H1 (cell line): ENCODE measurements at regions not wholly inside any gene's neighbourhood (a gene's known extent, or its start where the extent isn't known, plus 50 kb on each side); places are given as distances from the start of the nearest gene placed in this dataset.

Experiments used
- CTCF ChIA-PET: fragments of 300-600 bp; sonication (Branson Sonifier 250); formaldehyde crosslinking; loops from one replicate; lab custom pipeline; 2021; ENCODE audit not compliant: partially characterized antibody; lab: Charles Lee
- POLR2A ChIA-PET: fragments of 300-600 bp; sonication (Branson Sonifier 250); formaldehyde crosslinking; loops from one replicate; lab custom pipeline; 2021; ENCODE audit warnings: inconsistent platforms; ENCODE audit not compliant: partially characterized antibody; lab: Charles Lee
- DNase-seq, 2 experiments: peaks; one replicate each; pipeline versions ENCODE4 v3.0.0 to v3.0.0-alpha.2; 2010 to 2022; ENCODE audit warnings: low spot score in 2 of 2, low read depth in 1 of 2, mixed read lengths in 1 of 2
- FAIRE-seq: peaks from 2 replicates; lab custom pipeline; 2011; peaks lifted over from hg19 to GRCh38; lab: Jason Lieb, UNC
- H2AFZ ChIP-seq: 2 replicates; pipeline ENCODE4 v1.8.1; 2012; ENCODE audit warnings: low read length, inconsistent platforms
- H2AK5ac ChIP-seq: 2 replicates; pipeline ENCODE4 v1.6.1; 2013; ENCODE audit warnings: low read depth, low read length
- H2BK120ac ChIP-seq: replicated peaks from 2 replicates; pipeline ENCODE3; 2013; ENCODE audit warnings: low read depth, low read length, inconsistent platforms
- H2BK12ac ChIP-seq: 2 replicates; pipeline ENCODE4 v1.6.1; 2013; ENCODE audit warnings: low read depth, low read length
- H2BK15ac ChIP-seq: 2 replicates; pipeline ENCODE4 v1.6.1; 2013; ENCODE audit warnings: low read length
- H2BK20ac ChIP-seq: 2 replicates; pipeline ENCODE4 v1.6.1; 2013; ENCODE audit warnings: low read length
- H2BK5ac ChIP-seq: 2 replicates; pipeline ENCODE4 v1.6.1; 2013; ENCODE audit warnings: low read depth, low read length
- H3K14ac ChIP-seq: 2 replicates; pipeline ENCODE4 v1.6.1; 2013; ENCODE audit warnings: inconsistent platforms; ENCODE audit not compliant: insufficient read length
- H3K18ac ChIP-seq: 2 replicates; pipeline ENCODE4 v1.6.1; 2013; ENCODE audit warnings: low read length; ENCODE audit errors: extremely low read depth
- H3K23ac ChIP-seq: 2 replicates; pipeline ENCODE4 v1.6.1; 2013; ENCODE audit warnings: inconsistent platforms; ENCODE audit not compliant: insufficient read length
- H3K23me2 ChIP-seq: 2 replicates; pipeline ENCODE4 v1.6.1; 2013; ENCODE audit warnings: low read depth, low read length
- H3K27ac ChIP-seq: 2 replicates; pipeline ENCODE4 v1.6.1; 2011; ENCODE audit warnings: low read depth, low read length, inconsistent platforms
- H3K27me3 ChIP-seq, 4 experiments: replicated peaks in 1 of 4; 1 replicate in 1 of 4; 2 replicates in 3 of 4; pipeline versions ENCODE4 v1.6.1 to v1.8.1; 2011 to 2013; ENCODE audit warnings: low read length in 3 of 4, mild to moderate bottlenecking in 3 of 4, inconsistent platforms in 2 of 4, mixed read lengths in 2 of 4, moderate library complexity in 1 of 4; ENCODE audit not compliant: control insufficient read depth in 3 of 4, insufficient read depth in 3 of 4; ENCODE audit errors: extremely low read depth in 1 of 4
- H3K36me3 ChIP-seq, 4 experiments: 2 replicates each; pipeline versions ENCODE4 v1.6.1 to v1.8.1; 2011 to 2013; ENCODE audit warnings: mild to moderate bottlenecking in 4 of 4, low read length in 3 of 4, moderate library complexity in 2 of 4, control low read depth in 1 of 4, inconsistent platforms in 1 of 4; ENCODE audit not compliant: insufficient read depth in 4 of 4, control insufficient read depth in 2 of 4
- H3K4ac ChIP-seq: replicated peaks from 2 replicates; pipeline ENCODE3; 2013; ENCODE audit warnings: low read length, low read depth, mixed read lengths, inconsistent platforms; ENCODE audit not compliant: insufficient read length
- H3K4me1 ChIP-seq, 4 experiments: replicated peaks in 1 of 4; 1 replicate in 1 of 4; 2 replicates in 3 of 4; pipeline versions ENCODE4 v1.6.1 to v1.8.1; 2011 to 2013; ENCODE audit warnings: low read length in 3 of 4, inconsistent platforms in 2 of 4, mixed read lengths in 1 of 4; ENCODE audit not compliant: insufficient read depth in 4 of 4, control insufficient read depth in 3 of 4
- H3K4me2 ChIP-seq, 2 experiments: 2 replicates each; pipeline versions ENCODE4 v1.6.1 to v1.8.1; 2011 to 2013; ENCODE audit warnings: low read depth in 2 of 2, low read length in 2 of 2, control low read depth in 1 of 2, inconsistent platforms in 1 of 2, mild to moderate bottlenecking in 1 of 2; ENCODE audit not compliant: insufficient read depth in 1 of 2
- H3K4me3 ChIP-seq, 4 experiments: fragments of 200-600, 300-600 bp in 1 of 4; sonication (generic), shearing (Covaris generic), sonication (Bioruptor Twin) in 1 of 4; 2 replicates each; pipeline versions ENCODE4 v1.5.1 to v1.8.1; 2011 to 2016; ENCODE audit warnings: low read length in 4 of 4, low read depth in 3 of 4, control low read depth in 2 of 4, inconsistent platforms in 2 of 4, mild to moderate bottlenecking in 2 of 4, mixed read lengths in 1 of 4, moderate library complexity in 1 of 4; ENCODE audit not compliant: insufficient read depth in 2 of 4; ENCODE audit errors: extremely low read depth in 1 of 4
- H3K56ac ChIP-seq: replicated peaks from 2 replicates; pipeline ENCODE3; 2013; ENCODE audit warnings: low read depth, mild to moderate bottlenecking, mixed read lengths, low read length, inconsistent platforms; ENCODE audit not compliant: insufficient read length
- H3K79me1 ChIP-seq: 2 replicates; pipeline ENCODE4 v1.6.1; 2013; ENCODE audit warnings: low read depth, low read length, control low read depth
- H3K79me2 ChIP-seq, 2 experiments: 2 replicates each; pipeline versions ENCODE4 v1.6.1 to v1.8.1; 2012 to 2013; ENCODE audit warnings: low read length in 2 of 2, mild to moderate bottlenecking in 2 of 2, inconsistent platforms in 1 of 2; ENCODE audit not compliant: insufficient read depth in 2 of 2, control insufficient read depth in 1 of 2
- H3K9ac ChIP-seq, 4 experiments: replicated peaks in 1 of 4; 1 replicate in 1 of 4; 2 replicates in 3 of 4; pipeline versions ENCODE4 v1.6.1 to v1.8.1; 2011 to 2013; ENCODE audit warnings: low read depth in 3 of 4, low read length in 3 of 4, control low read depth in 2 of 4, mild to moderate bottlenecking in 2 of 4, moderate library complexity in 2 of 4, inconsistent platforms in 1 of 4; ENCODE audit errors: extremely low read depth in 1 of 4
- H3K9me3 ChIP-seq, 2 experiments: 2 replicates each; pipeline versions ENCODE4 v1.6.1 to v1.8.1; 2012 to 2013; ENCODE audit warnings: mild to moderate bottlenecking in 2 of 2, moderate library complexity in 2 of 2, control low read depth in 1 of 2, inconsistent platforms in 1 of 2, low read depth in 1 of 2, low read length in 1 of 2, mixed read lengths in 1 of 2; ENCODE audit not compliant: insufficient read depth in 2 of 2
- H4K20me1 ChIP-seq, 2 experiments: replicated peaks in 1 of 2; 2 replicates each; pipeline versions ENCODE3 to v1.8.1; 2011 to 2013; ENCODE audit warnings: inconsistent platforms in 2 of 2, low read length in 2 of 2, mild to moderate bottlenecking in 1 of 2; ENCODE audit not compliant: insufficient read depth in 2 of 2, control insufficient read depth in 1 of 2
- H4K5ac ChIP-seq: 2 replicates; pipeline ENCODE4 v1.6.1; 2013; ENCODE audit warnings: low read length, low read depth, mixed read lengths, inconsistent platforms; ENCODE audit not compliant: insufficient read length
- H4K8ac ChIP-seq: 2 replicates; pipeline ENCODE4 v1.8.0; 2013; ENCODE audit warnings: mild to moderate bottlenecking, moderate library complexity, low read length, inconsistent platforms; ENCODE audit not compliant: insufficient read depth; ENCODE audit errors: extremely low read depth
- H4K91ac ChIP-seq: replicated peaks from 2 replicates; pipeline ENCODE3; 2013; ENCODE audit warnings: low read length, mixed read lengths, inconsistent platforms; ENCODE audit not compliant: insufficient read length
- ASH2L ChIP-seq: fragments of 200-600, 300-600 bp; sonication (generic); IDR thresholded peaks from one replicate; pipeline ENCODE4 v1.7.1; 2017; ENCODE audit warnings: low read length
- E2F6 ChIP-seq: IDR thresholded peaks from 2 replicates; pipeline ENCODE4 v1.6.1; 2012; ENCODE audit warnings: inconsistent platforms
- JUND ChIP-seq: IDR thresholded peaks from 2 replicates; pipeline ENCODE4 v1.6.1; 2011; ENCODE audit warnings: mild to moderate bottlenecking, improper control_type of control experiment, low read length
- KDM4A ChIP-seq: IDR thresholded peaks from one replicate; pipeline ENCODE4 v1.7.1; 2012; ENCODE audit warnings: low read depth, mild to moderate bottlenecking, moderate library complexity, low read length, inconsistent platforms; ENCODE audit not compliant: severe bottlenecking
- PHF8 ChIP-seq: fragments of 200-600 bp; sonication (generic); conservative IDR thresholded peaks from 2 replicates; pipeline ENCODE4 v1.7.1; 2012; ENCODE audit warnings: low read depth, mild to moderate bottlenecking, inconsistent platforms, low read length, moderate library complexity
- POLR2A ChIP-seq, 2 experiments: IDR thresholded peaks; 1 replicate in 1 of 2; 2 replicates in 1 of 2; pipeline ENCODE4 v1.6.1; 2011; ENCODE audit warnings: low read depth in 2 of 2, low read length in 2 of 2, mild to moderate bottlenecking in 2 of 2; ENCODE audit errors: control extremely low read depth in 1 of 2
- RBBP5 ChIP-seq: IDR thresholded peaks from 2 replicates; pipeline ENCODE4 v1.7.1; 2012; ENCODE audit warnings: low read depth, mild to moderate bottlenecking, inconsistent platforms, low read length, moderate library complexity, borderline replicate concordance
- TAF1 ChIP-seq: IDR thresholded peaks from 2 replicates; pipeline ENCODE4 v1.6.1; 2011; ENCODE audit warnings: mild to moderate bottlenecking, low read depth, low read length
- YY1 ChIP-seq: IDR thresholded peaks from 2 replicates; pipeline ENCODE4 v1.6.1; 2011; ENCODE audit warnings: low read depth, mild to moderate bottlenecking, low read length
- WGBS, 2 experiments: shearing (Covaris generic) in 1 of 2; methylation state at CpG; one replicate each; pipeline versions ENCODE4 v1.1.6 to v1.1.7; 2013 to 2015; ENCODE audit warnings: low lambda C conversion rate in 2 of 2, mixed read lengths in 2 of 2, inconsistent platforms in 1 of 2, low coverage in 1 of 2, missing lambda C conversion rate in 1 of 2; ENCODE audit not compliant: insufficient replicate concordance in 2 of 2, insufficient coverage in 1 of 2, insufficient read length in 1 of 2; ENCODE audit errors: extremely low coverage in 1 of 2, missing lambda C conversion rate in 1 of 2; 5-methylcytosine and 5-hydroxymethylcytosine counted together

DNA sequence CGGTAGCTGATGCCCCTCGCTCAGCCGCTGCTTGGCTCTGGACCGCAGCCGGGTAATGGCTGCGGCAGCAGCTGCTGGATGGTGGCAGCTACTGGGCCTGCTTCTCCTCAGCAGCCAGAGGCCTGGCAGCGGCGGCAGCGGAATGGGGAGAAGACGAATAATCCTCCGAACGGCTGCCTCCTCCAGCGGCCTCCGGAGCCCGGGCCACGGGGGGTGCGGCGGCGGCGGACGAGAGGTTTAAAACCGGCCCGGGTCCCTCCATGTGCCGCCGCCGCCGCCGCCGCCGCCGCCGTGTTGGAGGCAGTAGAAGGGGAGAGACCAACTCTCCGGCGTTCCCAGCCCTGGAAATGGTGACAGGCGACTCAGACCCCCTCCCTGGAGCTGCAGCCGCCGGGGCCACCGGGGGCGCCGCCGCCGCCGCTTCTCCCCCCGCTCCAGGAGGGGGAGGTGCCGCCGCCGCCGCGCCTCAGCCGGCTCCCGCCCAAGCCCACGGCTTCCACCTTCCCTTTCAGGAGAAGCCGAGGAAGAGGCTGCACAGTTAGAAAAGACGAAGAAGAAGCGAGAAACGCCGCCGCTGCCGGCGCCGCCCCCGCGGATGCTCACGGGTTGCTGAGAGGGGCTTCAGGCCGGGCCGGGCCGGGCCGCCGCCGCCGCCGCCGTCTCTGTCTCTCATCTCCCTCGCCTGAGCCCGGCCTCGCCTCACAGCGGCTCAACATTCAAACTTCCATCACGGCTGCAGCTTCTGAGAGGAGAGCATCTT is 118.4 kb upstream of the PRSS3 start:
- Histone ChIP-seq H4K8ac (peak overlapping the region; percentile 93), H2BK5ac (no peak overlapping the region), H2AFZ (peak overlapping the region; percentile 85), H3K56ac (no peak overlapping the region), H3K4ac (no peak overlapping the region), H2BK15ac (no peak overlapping the region), H3K4me3 (peak overlapping the region; percentile 36 to 71 (median 50)), H3K36me3 (no peaks in the 10 kb centered on the region), H4K91ac (no peak overlapping the region), H3K18ac (no peak overlapping the region), H3K79me1 (no peaks in the 10 kb centered on the region), H3K27me3 (no peaks in the 10 kb centered on the region), H2BK20ac (no peak overlapping the region), H4K5ac (peak overlapping the region; percentile 43), H2BK120ac (no peak overlapping the region), H2AK5ac (no peak overlapping the region), H3K27ac (peak overlapping the region; percentile 66; the same call in 1 of the 2 replicates), H3K9me3 (no peaks in the 10 kb centered on the region), H3K9ac (peak overlapping the region; percentile 13 to 69 (median 27); a peak in 3 of 7 replicates), H3K4me2 (peak overlapping the region; percentile 31 to 65), H2BK12ac (no peak overlapping the region), H3K23me2 (peaks cover 2% of the 10 kb centered on the region; the same call in 1 of the 2 replicates), H4K20me1 (no peaks in the 10 kb centered on the region), H3K79me2 (no peaks in the 10 kb centered on the region), H3K4me1 (peaks cover 0 to 6% (median under 1%) of the 10 kb centered on the region in 4 experiments; a peak in 2 of 7 replicates), H3K14ac (no peak overlapping the region), H3K23ac (no peak overlapping the region)
- peak in 1 of 2 experiments; percentile 74 for DNase-seq
- WGBS, 2 experiments = 1% methylated on average over 48 of the region's 78 CpGs; no CpG with 5 or more reads in 1 of the 2 experiments
- CTCF ChIA-PET = interaction anchor here (0.9 to 1.9 kb wide), 3 partner anchors 42 to 53 kb away, joined by 3 to 6 read pairs (median 4); no protein-coding TSS in a partner anchor
- FAIRE-seq = no peak
- POLR2A ChIA-PET = interaction anchor here (1.0 to 1.2 kb wide), 2 partner anchors 11 to 203 kb away, joined by 3 read pairs; partner anchors contain the start of gene NOL6
- TF ChIP-seq ASH2L (peak; percentile 53), RBBP5 (no peak; the same call in 1 of the 2 replicates), YY1 (peak; percentile 79), PHF8 (peak; percentile 52; the same call in 1 of the 2 replicates), E2F6 (peak; percentile 14; the same call in 1 of the 2 replicates), TAF1 (peak; percentile 50), POLR2A (IDR thresholded peaks at IDR 0.05; ENCODE audit: control extremely low read depth in 1 of 2, low read depth in 2 of 2, low read length in 2 of 2) (peak in 1 of 2 experiments; percentile 48; a peak in 2 of 3 replicates), JUND (no peak), KDM4A (peak; percentile 41)
